OCI-LY1 (cell line): ENCODE measurements at regions not wholly inside any gene's neighbourhood (a gene's known extent, or its start where the extent isn't known, plus 50 kb on each side); places are given as distances from the start of the nearest gene placed in this dataset.

ENCODE experiments used
- CTCF ChIP-seq: fragments of 200-600 bp; sonication (generic), shearing (Covaris generic); IDR thresholded peaks from 2 replicates; pipeline ENCODE4 v1.5.1; 2017; ENCODE audit warnings: mild to moderate bottlenecking, antibody characterized with exemption, low read length, moderate library complexity, mixed read lengths
- EZH2 ChIP-seq: fragments of 200-600 bp; sonication (generic), shearing (Covaris generic); IDR thresholded peaks from 2 replicates; pipeline ENCODE4 v1.8.0; 2017; ENCODE audit warnings: borderline replicate concordance, mixed run types, mild to moderate bottlenecking, antibody characterized with exemption, low read length, moderate library complexity, mixed read lengths

GRCh38 chr6:53730767-53731166 is 64.0 kb upstream of the LRRC1 start:
- TF ChIP-seq CTCF = no peak
- no peak for TF ChIP-seq EZH2
